ENCODE measurements at regions not wholly inside any gene's neighbourhood (a gene's known extent, or its start where the extent isn't known, plus 50 kb on each side); places are given as distances from the start of the nearest gene placed in this dataset.

DNA sequence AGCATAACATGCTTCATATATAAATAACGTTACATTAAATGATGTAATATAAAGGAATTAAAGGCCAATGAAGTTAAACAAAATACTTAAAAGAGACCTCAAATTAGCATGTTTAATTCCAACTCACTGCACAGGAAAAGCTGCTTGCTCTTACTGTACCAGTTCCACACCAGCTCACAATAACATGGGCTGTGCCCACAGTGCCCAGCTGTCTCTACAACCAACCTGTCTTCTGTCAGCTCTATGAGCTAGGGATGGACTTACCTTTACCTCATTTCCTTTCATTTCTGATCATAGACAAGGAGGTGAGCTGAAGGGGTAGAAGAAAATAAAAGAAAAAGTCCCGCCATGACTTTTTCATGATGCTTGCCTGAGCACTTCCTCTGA, 64.8 kb downstream of the NKX2-1 start:
- intact Hi-C loops (cut with micrococcal nuclease; ENCODE audit: unreplicated experiment) (no loop called here), in situ Hi-C loops (cut with HindIII; ENCODE audit: extremely low pct_ligation_motif_present, low pct_unique_long_range_greater_than_20kb) (no loop called here)
- Histone ChIP-seq H3K4me3 (replicated peaks in 1 of 3; ENCODE audit: insufficient read depth in 1 of 3, low read depth in 2 of 3, low read length in 3 of 3) (no peak overlapping the region), H3K27me3 (ENCODE audit: control insufficient read depth in 1 of 2, insufficient read depth in 2 of 2, low read length in 2 of 2) (no peaks in the 10 kb centered on the region), H4K20me1 (ENCODE audit: insufficient read depth, low read length) (no peaks in the 10 kb centered on the region), H3K9ac (ENCODE audit: insufficient read depth, low read depth, low read length) (no peak overlapping the region), H3K4me1 (ENCODE audit: insufficient read depth, low read length) (peaks cover 15% of the 10 kb centered on the region), H3K36me3 (replicated peaks in 1 of 2; ENCODE audit: control insufficient read depth in 1 of 2, insufficient read depth in 2 of 2, low read length in 2 of 2) (no peaks in the 10 kb centered on the region), H3K27ac (ENCODE audit: extremely low read length, insufficient read depth, low read length) (no peak overlapping the region), H3K9me3 (ENCODE audit: low read length) (no peaks in the 10 kb centered on the region), H2AFZ (ENCODE audit: low read length) (no peak overlapping the region), H3K79me2 (ENCODE audit: insufficient read depth, low read length) (no peaks in the 10 kb centered on the region), H3K4me2 (ENCODE audit: low read depth, low read length) (no peak overlapping the region)
- FAIRE-seq (no peak), ATAC-seq (peak; percentile 19; the same call in 1 of the 3 replicates), DNase-seq (ENCODE audit: low spot score) (no peak)
- CTCF ChIA-PET (ENCODE audit: low intra/inter-chr PET ratio, low total read pairs), result no interaction called here
- no TSS peak for BruUV-seq (replicated peaks)
- WGBS (ENCODE audit: low lambda C conversion rate), result 23% methylated on average over 2 of the region's 2 CpGs
- POLR2A ChIA-PET, result no interaction called here
- no peak for TF ChIP-seq NFKBIZ (CRISPR knock-in tag; IDR thresholded peaks at IDR 0.05)
- TF ChIP-seq ZNF709 (CRISPR knock-in tag; IDR thresholded peaks at IDR 0.05), result no peak
- no peak for TF ChIP-seq HOXD1 (CRISPR knock-in tag; IDR thresholded peaks at IDR 0.05)
- no peak for TF ChIP-seq ZNF121 (CRISPR knock-in tag; IDR thresholded peaks at IDR 0.05)
- TF ChIP-seq, protein P1, sequence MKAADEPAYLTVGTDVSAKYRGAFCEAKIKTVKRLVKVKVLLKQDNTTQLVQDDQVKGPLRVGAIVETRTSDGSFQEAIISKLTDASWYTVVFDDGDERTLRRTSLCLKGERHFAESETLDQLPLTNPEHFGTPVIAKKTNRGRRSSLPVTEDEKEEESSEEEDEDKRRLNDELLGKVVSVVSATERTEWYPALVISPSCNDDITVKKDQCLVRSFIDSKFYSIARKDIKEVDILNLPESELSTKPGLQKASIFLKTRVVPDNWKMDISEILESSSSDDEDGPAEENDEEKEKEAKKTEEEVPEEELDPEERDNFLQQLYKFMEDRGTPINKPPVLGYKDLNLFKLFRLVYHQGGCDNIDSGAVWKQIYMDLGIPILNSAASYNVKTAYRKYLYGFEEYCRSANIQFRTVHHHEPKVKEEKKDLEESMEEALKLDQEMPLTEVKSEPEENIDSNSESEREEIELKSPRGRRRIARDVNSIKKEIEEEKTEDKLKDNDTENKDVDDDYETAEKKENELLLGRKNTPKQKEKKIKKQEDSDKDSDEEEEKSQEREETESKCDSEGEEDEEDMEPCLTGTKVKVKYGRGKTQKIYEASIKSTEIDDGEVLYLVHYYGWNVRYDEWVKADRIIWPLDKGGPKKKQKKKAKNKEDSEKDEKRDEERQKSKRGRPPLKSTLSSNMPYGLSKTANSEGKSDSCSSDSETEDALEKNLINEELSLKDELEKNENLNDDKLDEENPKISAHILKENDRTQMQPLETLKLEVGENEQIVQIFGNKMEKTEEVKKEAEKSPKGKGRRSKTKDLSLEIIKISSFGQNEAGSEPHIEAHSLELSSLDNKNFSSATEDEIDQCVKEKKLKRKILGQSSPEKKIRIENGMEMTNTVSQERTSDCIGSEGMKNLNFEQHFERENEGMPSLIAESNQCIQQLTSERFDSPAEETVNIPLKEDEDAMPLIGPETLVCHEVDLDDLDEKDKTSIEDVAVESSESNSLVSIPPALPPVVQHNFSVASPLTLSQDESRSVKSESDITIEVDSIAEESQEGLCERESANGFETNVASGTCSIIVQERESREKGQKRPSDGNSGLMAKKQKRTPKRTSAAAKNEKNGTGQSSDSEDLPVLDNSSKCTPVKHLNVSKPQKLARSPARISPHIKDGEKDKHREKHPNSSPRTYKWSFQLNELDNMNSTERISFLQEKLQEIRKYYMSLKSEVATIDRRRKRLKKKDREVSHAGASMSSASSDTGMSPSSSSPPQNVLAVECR (CRISPR knock-in tag; IDR thresholded peaks at IDR 0.05; ENCODE audit: borderline replicate concordance), result no peak
- TF ChIP-seq CBX2 (IDR thresholded peaks at IDR 0.05; ENCODE audit: low read depth, low read length), result no peak
- no peak for TF ChIP-seq CBX2 (CRISPR knock-in tag; IDR thresholded peaks at IDR 0.05; ENCODE audit: low read depth)
- TF ChIP-seq MBD4 (IDR thresholded peaks at IDR 0.05; ENCODE audit: borderline replicate concordance, low read length), result no peak

Measured in HepG2 (cell line).